ENCODE measurements at regions not wholly inside any gene's neighbourhood (a gene's known extent, or its start where the extent isn't known, plus 50 kb on each side); places are given as distances from the start of the nearest gene placed in this dataset.

GRCh38 chr10:3853547-3854303 lies 68.7 kb upstream of the KLF6 start:
- H3K4me3 ChIP-seq (ENCODE audit: control insufficient read depth in 2 of 3, extremely low read depth in 1 of 3, insufficient read depth in 2 of 3, low read depth in 1 of 3, low read length in 3 of 3): no peak overlapping the region
- no peaks in the 10 kb centered on the region for H3K27me3 ChIP-seq (ENCODE audit: control insufficient read depth, extremely low read depth, insufficient read depth, low read length)
- H4K20me1 ChIP-seq (ENCODE audit: control insufficient read depth, extremely low read depth, insufficient read depth, low read length): no peaks in the 10 kb centered on the region
- H3K79me2 ChIP-seq (ENCODE audit: control insufficient read depth, insufficient read depth, low read length): no peaks in the 10 kb centered on the region
- no peaks in the 10 kb centered on the region for H3K9me1 ChIP-seq (ENCODE audit: control insufficient read depth, extremely low read depth, insufficient read depth, low read length)
- no peaks in the 10 kb centered on the region for H3K36me3 ChIP-seq (ENCODE audit: control insufficient read depth in 2 of 2, extremely low read depth in 1 of 2, insufficient read depth in 2 of 2, low read length in 2 of 2)
- H3K9ac ChIP-seq (ENCODE audit: control insufficient read depth, extremely low read depth, insufficient read depth, low read length): no peak overlapping the region
- FAIRE-seq: no peak
- H3K4me2 ChIP-seq (ENCODE audit: control insufficient read depth, extremely low read depth, insufficient read depth, low read depth, low read length): no peak overlapping the region
- no peaks in the 10 kb centered on the region for H3K9me3 ChIP-seq (ENCODE audit: control insufficient read depth, low read depth, low read length)
- peaks cover 49% of the 10 kb centered on the region for H3K4me1 ChIP-seq (ENCODE audit: control insufficient read depth, extremely low read depth, insufficient read depth, low read length)
- H2AFZ ChIP-seq (ENCODE audit: control insufficient read depth, low read length): no peak overlapping the region
- no peak for TF ChIP-seq CTCF (optimal IDR thresholded peaks at IDR 0.05 in 1 of 3, IDR thresholded peaks at IDR 0.05 in 1 of 3, conservative IDR thresholded peaks at IDR 0.05 in 1 of 3; ENCODE audit: extremely low read depth in 1 of 3, insufficient read depth in 2 of 3, low read length in 3 of 3)
- no peak for TF ChIP-seq EZH2 (IDR thresholded peaks at IDR 0.05; ENCODE audit: low read length)
- DNase-seq (ENCODE audit: low read depth, low spot score): no peak
- dilution Hi-C loops (cut with MboI; ENCODE audit: extremely low pct_ligation_motif_present, low sequenced_read_pairs): no loop called here
- peak overlapping the region; percentile 96 for H3K27ac ChIP-seq (ENCODE audit: control insufficient read depth, insufficient read depth, low read length)

GRCh38 chr10:3853016-3853415 lies 68.0 kb upstream of the KLF6 start:
- DNase-seq (ENCODE audit: low read depth, low spot score): no peak
- H3K27ac ChIP-seq (ENCODE audit: control insufficient read depth, insufficient read depth, low read length): peak overlapping the region; percentile 96
- H4K20me1 ChIP-seq (ENCODE audit: control insufficient read depth, extremely low read depth, insufficient read depth, low read length): no peaks in the 10 kb centered on the region
- no peaks in the 10 kb centered on the region for H3K27me3 ChIP-seq (ENCODE audit: control insufficient read depth, extremely low read depth, insufficient read depth, low read length)
- H3K9ac ChIP-seq (ENCODE audit: control insufficient read depth, extremely low read depth, insufficient read depth, low read length): peak overlapping the region; percentile 71
- H3K36me3 ChIP-seq (ENCODE audit: control insufficient read depth in 2 of 2, extremely low read depth in 1 of 2, insufficient read depth in 2 of 2, low read length in 2 of 2): no peaks in the 10 kb centered on the region
- dilution Hi-C loops (cut with MboI; ENCODE audit: extremely low pct_ligation_motif_present, low sequenced_read_pairs): no loop called here
- no peaks in the 10 kb centered on the region for H3K9me3 ChIP-seq (ENCODE audit: control insufficient read depth, low read depth, low read length)
- H3K9me1 ChIP-seq (ENCODE audit: control insufficient read depth, extremely low read depth, insufficient read depth, low read length): no peaks in the 10 kb centered on the region
- no peak overlapping the region for H3K4me3 ChIP-seq (ENCODE audit: control insufficient read depth in 2 of 3, extremely low read depth in 1 of 3, insufficient read depth in 2 of 3, low read depth in 1 of 3, low read length in 3 of 3)
- no peak for TF ChIP-seq EZH2 (IDR thresholded peaks at IDR 0.05; ENCODE audit: low read length)
- TF ChIP-seq CTCF (optimal IDR thresholded peaks at IDR 0.05 in 1 of 3, IDR thresholded peaks at IDR 0.05 in 1 of 3, conservative IDR thresholded peaks at IDR 0.05 in 1 of 3; ENCODE audit: extremely low read depth in 1 of 3, insufficient read depth in 2 of 3, low read length in 3 of 3): no peak
- H2AFZ ChIP-seq (ENCODE audit: control insufficient read depth, low read length): no peak overlapping the region
- FAIRE-seq: no peak
- peak overlapping the region; percentile 40 for H3K4me2 ChIP-seq (ENCODE audit: control insufficient read depth, extremely low read depth, insufficient read depth, low read depth, low read length)
- H3K79me2 ChIP-seq (ENCODE audit: control insufficient read depth, insufficient read depth, low read length): no peaks in the 10 kb centered on the region
- H3K4me1 ChIP-seq (ENCODE audit: control insufficient read depth, extremely low read depth, insufficient read depth, low read length): peaks cover 49% of the 10 kb centered on the region

All from keratinocyte (primary cell).